HG03342 (cell line): ENCODE measurements at regions not wholly inside any gene's neighbourhood (a gene's known extent, or its start where the extent isn't known, plus 50 kb on each side); places are given as distances from the start of the nearest gene placed in this dataset.
"Not testable (repeated sequence)": the region's sequence is repeated elsewhere in the genome, so short reads cannot be mapped to it uniquely, and the experiment has no call there.

ENCODE experiments used
- ATAC-seq: cut with Tn5 transposase; IDR thresholded peaks from one replicate; pipeline ENCODE4 v1.9.1; 2021; ENCODE audit warnings: mild to moderate bottlenecking, moderate library complexity; ENCODE audit not compliant: unreplicated experiment

GRCh38 chrX:82727436-82727835 is 780.7 kb upstream of the POU3F4 start:
- ATAC-seq, result not testable (repeated sequence)

- ATAC-seq, result no peak
Observed at GRCh38 chrX:82732861-82733260, 775.2 kb upstream of the POU3F4 start.

GRCh38 chrX:82734140-82734539 is 774.0 kb upstream of the POU3F4 start:
- ATAC-seq, result peak; percentile 87

GRCh38 chrX:82738313-82738712 is 769.8 kb upstream of the POU3F4 start:
- not testable (repeated sequence) for ATAC-seq

GRCh38 chrX:82742351-82742750 is 765.7 kb upstream of the POU3F4 start:
- no peak for ATAC-seq

GRCh38 chrX:82745725-82746124 is 762.4 kb upstream of the POU3F4 start:
- not testable (repeated sequence) for ATAC-seq

GRCh38 chrX:82748906-82749505 is 759.1 kb upstream of the POU3F4 start:
- ATAC-seq, result no peak

GRCh38 chrX:82756272-82756671 is 751.8 kb upstream of the POU3F4 start:
- ATAC-seq, result no peak

- ATAC-seq, result no peak
Observed at GRCh38 chrX:82757614-82758013, 750.5 kb upstream of the POU3F4 start.

- ATAC-seq, result no peak
Observed at GRCh38 chrX:82764521-82764920, 743.6 kb upstream of the POU3F4 start.

GRCh38 chrX:82765811-82766210 is 742.3 kb upstream of the POU3F4 start:
- no peak for ATAC-seq

- ATAC-seq, result no peak
Observed at GRCh38 chrX:82775426-82775825, 732.7 kb upstream of the POU3F4 start.

GRCh38 chrX:82782014-82782413 is 726.1 kb upstream of the POU3F4 start:
- no peak for ATAC-seq

GRCh38 chrX:82812902-82813301 is 695.2 kb upstream of the POU3F4 start:
- not testable (repeated sequence) for ATAC-seq

GRCh38 chrX:82813671-82814078 is 694.4 kb upstream of the POU3F4 start:
- no peak for ATAC-seq

GRCh38 chrX:82816001-82816400 is 692.1 kb upstream of the POU3F4 start:
- no peak for ATAC-seq

- ATAC-seq, result no peak
Observed at GRCh38 chrX:82816562-82816961, 691.5 kb upstream of the POU3F4 start.

- ATAC-seq, result no peak
Observed at GRCh38 chrX:82842286-82842685, 665.8 kb upstream of the POU3F4 start.

GRCh38 chrX:82848111-82848510 is 660.0 kb upstream of the POU3F4 start:
- ATAC-seq, result no peak
